ENCODE measurements at regions not wholly inside any gene's neighbourhood (a gene's known extent, or its start where the extent isn't known, plus 50 kb on each side); places are given as distances from the start of the nearest gene placed in this dataset.

- no peak for TF ChIP-seq NFIC (IDR thresholded peaks at IDR 0.05)
- TF ChIP-seq ZNF766 (CRISPR knock-in tag; conservative IDR thresholded peaks at IDR 0.05) = no peak
- TF ChIP-seq ZNF239 (CRISPR knock-in tag; IDR thresholded peaks at IDR 0.05) = no peak
- no peak for TF ChIP-seq ATF3 (IDR thresholded peaks at IDR 0.05)
- no peak for TF ChIP-seq ATF3 (CRISPR knock-in tag; conservative IDR thresholded peaks at IDR 0.05)
- TF ChIP-seq EZH2 (IDR thresholded peaks at IDR 0.05; ENCODE audit: borderline replicate concordance, low read depth, low read length) = no peak
- TF ChIP-seq, protein P1, sequence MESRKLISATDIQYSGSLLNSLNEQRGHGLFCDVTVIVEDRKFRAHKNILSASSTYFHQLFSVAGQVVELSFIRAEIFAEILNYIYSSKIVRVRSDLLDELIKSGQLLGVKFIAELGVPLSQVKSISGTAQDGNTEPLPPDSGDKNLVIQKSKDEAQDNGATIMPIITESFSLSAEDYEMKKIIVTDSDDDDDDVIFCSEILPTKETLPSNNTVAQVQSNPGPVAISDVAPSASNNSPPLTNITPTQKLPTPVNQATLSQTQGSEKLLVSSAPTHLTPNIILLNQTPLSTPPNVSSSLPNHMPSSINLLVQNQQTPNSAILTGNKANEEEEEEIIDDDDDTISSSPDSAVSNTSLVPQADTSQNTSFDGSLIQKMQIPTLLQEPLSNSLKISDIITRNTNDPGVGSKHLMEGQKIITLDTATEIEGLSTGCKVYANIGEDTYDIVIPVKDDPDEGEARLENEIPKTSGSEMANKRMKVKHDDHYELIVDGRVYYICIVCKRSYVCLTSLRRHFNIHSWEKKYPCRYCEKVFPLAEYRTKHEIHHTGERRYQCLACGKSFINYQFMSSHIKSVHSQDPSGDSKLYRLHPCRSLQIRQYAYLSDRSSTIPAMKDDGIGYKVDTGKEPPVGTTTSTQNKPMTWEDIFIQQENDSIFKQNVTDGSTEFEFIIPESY (CRISPR knock-in tag; IDR thresholded peaks at IDR 0.05) = no peak
- TF ChIP-seq EP300 (IDR thresholded peaks at IDR 0.05; ENCODE audit: low read length) = no peak
- no peak for TF ChIP-seq ESRRA (IDR thresholded peaks at IDR 0.05; ENCODE audit: borderline replicate concordance, low read depth)
- TF ChIP-seq ZBTB17 (CRISPR knock-in tag; IDR thresholded peaks at IDR 0.05) = no peak
Observed at GRCh38 chr6:62626661-62627060, 340.6 kb upstream of the KHDRBS2 start.

Measured in K562 (cell line).